CD8-positive, alpha-beta memory T cell (primary cell): ENCODE measurements at regions not wholly inside any gene's neighbourhood (a gene's known extent, or its start where the extent isn't known, plus 50 kb on each side); places are given as distances from the start of the nearest gene placed in this dataset.

ENCODE experiments used
- CTCF ChIA-PET: fragments of 350-600 bp; sonication (Branson Sonifier 250); formaldehyde crosslinking; loops from one replicate; lab custom pipeline; 2021; ENCODE audit warnings: antibody characterized with exemption; lab: Charles Lee
- POLR2A ChIA-PET: fragments of 350-600 bp; sonication (Branson Sonifier 250); formaldehyde crosslinking; loops from one replicate; lab custom pipeline; 2021; ENCODE audit warnings: antibody characterized with exemption; lab: Charles Lee
- DNase-seq, 5 donors: peaks; one replicate each; pipeline versions ENCODE4 v3.0.0 to v3.0.0-alpha.2; 2020 to 2022; ENCODE audit warnings: mixed read lengths in 1 of 5
- H3K27ac ChIP-seq: one replicate; pipeline ENCODE4 v1.7.0; 2013; ENCODE audit warnings: low read depth, mild to moderate bottlenecking, low read length, moderate library complexity
- H3K27me3 ChIP-seq: 2 replicates; pipeline ENCODE4 v1.7.0; 2013; ENCODE audit warnings: low read length, mild to moderate bottlenecking; ENCODE audit not compliant: insufficient read depth, poor library complexity, severe bottlenecking
- H3K36me3 ChIP-seq: 2 replicates; pipeline ENCODE4 v1.7.0; 2013; ENCODE audit warnings: mild to moderate bottlenecking, low read length, moderate library complexity; ENCODE audit not compliant: insufficient read depth
- H3K4me1 ChIP-seq: 2 replicates; pipeline ENCODE4 v1.7.0; 2013; ENCODE audit warnings: mild to moderate bottlenecking, low read length, moderate library complexity; ENCODE audit not compliant: insufficient read depth
- H3K4me3 ChIP-seq: 2 replicates; pipeline ENCODE4 v1.7.0; 2013; ENCODE audit warnings: mild to moderate bottlenecking, low read length
- H3K9me3 ChIP-seq: 2 replicates; pipeline ENCODE4 v1.7.0; 2013; ENCODE audit warnings: mild to moderate bottlenecking, low read length
- H3K27ac Mint-ChIP-seq, 8 donors: one replicate each; pipeline ENCODE4 v1.8.0; 2020 to 2021; ENCODE audit warnings: mixed read lengths in 8 of 8, mild to moderate bottlenecking in 6 of 8, inconsistent platforms in 3 of 8, moderate library complexity in 3 of 8
- H3K27me3 Mint-ChIP-seq, 2 donors: one replicate each; pipeline ENCODE4 v1.8.0; 2020 to 2021; ENCODE audit warnings: mixed read lengths in 2 of 2, mild to moderate bottlenecking in 1 of 2, moderate library complexity in 1 of 2
- H3K36me3 Mint-ChIP-seq, 3 donors: one replicate each; pipeline ENCODE4 v1.8.0; 2020 to 2021; ENCODE audit warnings: mixed read lengths in 3 of 3, inconsistent platforms in 1 of 3, mild to moderate bottlenecking in 1 of 3
- H3K4me1 Mint-ChIP-seq, 3 donors: one replicate each; pipeline ENCODE4 v1.8.0; 2020 to 2021; ENCODE audit warnings: mixed read lengths in 3 of 3, inconsistent platforms in 1 of 3, mild to moderate bottlenecking in 1 of 3
- H3K4me3 Mint-ChIP-seq, 7 donors: one replicate each; pipeline ENCODE4 v1.8.0; 2020 to 2021; ENCODE audit warnings: mixed read lengths in 7 of 7, mild to moderate bottlenecking in 6 of 7, moderate library complexity in 4 of 7, inconsistent platforms in 2 of 7
- H3K9me3 Mint-ChIP-seq, 5 donors: one replicate each; pipeline ENCODE4 v1.8.0; 2020 to 2022; ENCODE audit warnings: mixed read lengths in 5 of 5, mild to moderate bottlenecking in 3 of 5, moderate library complexity in 2 of 5, inconsistent platforms in 1 of 5

GRCh38 chr6:94414041-94414440 lies 994.7 kb upstream of the EPHA7 start:
- Mint-ChIP-seq H3K9me3 (peaks cover 2 to 16% (median 5%) of the 10 kb centered on the region in 5 donors), H3K27me3 (no peaks in the 10 kb centered on the region), H3K4me3 (no peak overlapping the region), H3K27ac (no peak overlapping the region), H3K4me1 (no peaks in the 10 kb centered on the region), H3K36me3 (no peaks in the 10 kb centered on the region)
- no peaks in the 10 kb centered on the region for H3K4me1 ChIP-seq
- CTCF ChIA-PET = no interaction called here
- DNase-seq = no peak
- no peaks in the 10 kb centered on the region for H3K9me3 ChIP-seq
- H3K27me3 ChIP-seq = no peaks in the 10 kb centered on the region
- H3K27ac ChIP-seq = no peak overlapping the region
- H3K36me3 ChIP-seq = no peaks in the 10 kb centered on the region
- H3K4me3 ChIP-seq = no peak overlapping the region
- POLR2A ChIA-PET = no interaction called here

GRCh38 chr6:94401311-94401710 lies 982.0 kb upstream of the EPHA7 start:
- Mint-ChIP-seq H3K9me3 (peaks cover 0 to 17% (median 5%) of the 10 kb centered on the region in 5 donors), H3K27me3 (no peaks in the 10 kb centered on the region), H3K36me3 (no peaks in the 10 kb centered on the region), H3K4me3 (no peak overlapping the region), H3K4me1 (no peaks in the 10 kb centered on the region), H3K27ac (no peak overlapping the region)
- ChIA-PET POLR2A (no interaction called here), CTCF (no interaction called here)
- no peak for DNase-seq
- Histone ChIP-seq H3K4me1 (no peaks in the 10 kb centered on the region), H3K9me3 (no peaks in the 10 kb centered on the region), H3K4me3 (no peak overlapping the region), H3K27ac (no peak overlapping the region), H3K36me3 (no peaks in the 10 kb centered on the region), H3K27me3 (no peaks in the 10 kb centered on the region)

GRCh38 chr6:94394822-94395221 lies 975.5 kb upstream of the EPHA7 start:
- no peak for DNase-seq
- Mint-ChIP-seq H3K27me3 (no peaks in the 10 kb centered on the region), H3K27ac (no peak overlapping the region), H3K36me3 (no peaks in the 10 kb centered on the region), H3K4me3 (no peak overlapping the region), H3K4me1 (no peaks in the 10 kb centered on the region), H3K9me3 (peaks cover 0 to 18% (median 7%) of the 10 kb centered on the region in 5 donors)
- ChIA-PET CTCF (no interaction called here), POLR2A (no interaction called here)
- H3K4me1 ChIP-seq = no peaks in the 10 kb centered on the region
- H3K36me3 ChIP-seq = no peaks in the 10 kb centered on the region
- H3K9me3 ChIP-seq = no peaks in the 10 kb centered on the region
- H3K27me3 ChIP-seq = no peaks in the 10 kb centered on the region
- no peak overlapping the region for H3K4me3 ChIP-seq
- H3K27ac ChIP-seq = no peak overlapping the region

- H3K9me3 Mint-ChIP-seq = peaks cover 0 to 14% (median 5%) of the 10 kb centered on the region in 5 donors
- H3K27ac ChIP-seq = no peak overlapping the region
- no peaks in the 10 kb centered on the region for H3K9me3 ChIP-seq
- no peaks in the 10 kb centered on the region for H3K36me3 ChIP-seq
- DNase-seq = no peak
- H3K27me3 ChIP-seq = no peaks in the 10 kb centered on the region
- no peaks in the 10 kb centered on the region for H3K4me1 Mint-ChIP-seq
- no peak overlapping the region for H3K4me3 Mint-ChIP-seq
- no peaks in the 10 kb centered on the region for H3K27me3 Mint-ChIP-seq
- ChIA-PET CTCF (no interaction called here), POLR2A (no interaction called here)
- no peaks in the 10 kb centered on the region for H3K4me1 ChIP-seq
- no peaks in the 10 kb centered on the region for H3K36me3 Mint-ChIP-seq
- H3K4me3 ChIP-seq = no peak overlapping the region
- no peak overlapping the region for H3K27ac Mint-ChIP-seq
These were observed 969.9 kb upstream of the EPHA7 start for GRCh38 chr6:94389218-94389617.

GRCh38 chr6:94377835-94378234 lies 958.5 kb upstream of the EPHA7 start:
- no peaks in the 10 kb centered on the region for H3K27me3 Mint-ChIP-seq
- H3K9me3 Mint-ChIP-seq = peaks cover 0 to 8% (median 5%) of the 10 kb centered on the region in 5 donors
- H3K27ac Mint-ChIP-seq = no peak overlapping the region
- ChIA-PET CTCF (no interaction called here), POLR2A (no interaction called here)
- no peaks in the 10 kb centered on the region for H3K36me3 Mint-ChIP-seq
- Histone ChIP-seq H3K9me3 (no peaks in the 10 kb centered on the region), H3K27me3 (no peaks in the 10 kb centered on the region), H3K27ac (no peak overlapping the region), H3K4me3 (no peak overlapping the region), H3K4me1 (no peaks in the 10 kb centered on the region), H3K36me3 (no peaks in the 10 kb centered on the region)
- DNase-seq = no peak
- no peaks in the 10 kb centered on the region for H3K4me1 Mint-ChIP-seq
- H3K4me3 Mint-ChIP-seq = no peak overlapping the region

GRCh38 chr6:94376876-94377275 lies 957.5 kb upstream of the EPHA7 start:
- no peak overlapping the region for H3K4me3 ChIP-seq
- H3K27me3 Mint-ChIP-seq = no peaks in the 10 kb centered on the region
- ChIA-PET POLR2A (no interaction called here), CTCF (no interaction called here)
- no peak overlapping the region for H3K27ac ChIP-seq
- H3K27me3 ChIP-seq = no peaks in the 10 kb centered on the region
- peaks cover 0 to 8% (median 5%) of the 10 kb centered on the region in 5 donors for H3K9me3 Mint-ChIP-seq
- no peaks in the 10 kb centered on the region for H3K36me3 ChIP-seq
- H3K4me1 ChIP-seq = no peaks in the 10 kb centered on the region
- no peaks in the 10 kb centered on the region for H3K36me3 Mint-ChIP-seq
- H3K9me3 ChIP-seq = no peaks in the 10 kb centered on the region
- no peak for DNase-seq
- H3K4me1 Mint-ChIP-seq = no peaks in the 10 kb centered on the region
- H3K27ac Mint-ChIP-seq = no peak overlapping the region
- no peak overlapping the region for H3K4me3 Mint-ChIP-seq

- Histone ChIP-seq H3K27me3 (no peaks in the 10 kb centered on the region), H3K9me3 (no peaks in the 10 kb centered on the region), H3K36me3 (no peaks in the 10 kb centered on the region), H3K4me1 (no peaks in the 10 kb centered on the region), H3K27ac (no peak overlapping the region), H3K4me3 (no peak overlapping the region)
- no peak for DNase-seq
- POLR2A ChIA-PET = no interaction called here
- Mint-ChIP-seq H3K4me1 (no peaks in the 10 kb centered on the region), H3K9me3 (peaks cover 0 to 8% (median 3%) of the 10 kb centered on the region in 5 donors), H3K36me3 (no peaks in the 10 kb centered on the region), H3K27me3 (no peaks in the 10 kb centered on the region), H3K27ac (no peak overlapping the region), H3K4me3 (no peak overlapping the region)
- CTCF ChIA-PET = no interaction called here
These were observed 952.9 kb upstream of the EPHA7 start for GRCh38 chr6:94372229-94372628.

GRCh38 chr6:94367316-94367715 lies 948.0 kb upstream of the EPHA7 start:
- Histone ChIP-seq H3K4me3 (no peak overlapping the region), H3K9me3 (no peaks in the 10 kb centered on the region), H3K36me3 (no peaks in the 10 kb centered on the region), H3K27ac (no peak overlapping the region), H3K27me3 (no peaks in the 10 kb centered on the region), H3K4me1 (no peaks in the 10 kb centered on the region)
- ChIA-PET CTCF (no interaction called here), POLR2A (no interaction called here)
- Mint-ChIP-seq H3K9me3 (peaks cover 4 to 13% (median 8%) of the 10 kb centered on the region in 5 donors), H3K27ac (no peak overlapping the region), H3K4me3 (no peak overlapping the region), H3K4me1 (no peaks in the 10 kb centered on the region), H3K36me3 (no peaks in the 10 kb centered on the region), H3K27me3 (no peaks in the 10 kb centered on the region)
- no peak for DNase-seq
